ENCODE measurements at regions not wholly inside any gene's neighbourhood (a gene's known extent, or its start where the extent isn't known, plus 50 kb on each side); places are given as distances from the start of the nearest gene placed in this dataset.

DNA sequence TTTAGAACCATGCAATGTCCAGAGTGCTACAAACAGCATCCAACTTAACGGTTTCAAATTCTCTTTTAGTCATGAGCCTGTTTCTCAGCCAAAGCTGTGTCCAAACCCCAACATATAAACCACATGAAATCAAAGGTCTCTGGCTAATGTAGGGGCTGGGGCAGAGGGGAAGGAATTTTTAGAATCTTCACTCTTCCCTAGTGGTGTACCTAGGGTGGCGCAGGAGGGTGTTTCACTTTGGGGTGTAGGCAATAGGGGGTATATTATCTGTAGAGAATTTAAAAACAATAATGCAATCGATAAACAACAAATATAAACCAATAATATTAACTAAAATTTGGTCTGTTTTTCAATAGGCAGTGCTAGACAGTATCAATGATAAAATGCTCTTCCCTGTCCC, 132.1 kb upstream of the BRINP1 start:
- Histone ChIP-seq H3K36me3 (replicated peaks in 1 of 2; ENCODE audit: control insufficient read depth in 1 of 2, insufficient read depth in 2 of 2, low read length in 2 of 2) (no peaks in the 10 kb centered on the region), H3K27me3 (ENCODE audit: control insufficient read depth in 2 of 2, insufficient read depth in 2 of 2, low read length in 2 of 2) (no peaks in the 10 kb centered on the region), H3K79me2 (ENCODE audit: insufficient read depth, low read length) (no peaks in the 10 kb centered on the region), H2AFZ (ENCODE audit: insufficient read depth, low read depth, low read length, poor library complexity, severe bottlenecking) (no peak overlapping the region), H3K9me3 (replicated peaks in 1 of 2; ENCODE audit: control insufficient read depth in 1 of 2, insufficient read depth in 1 of 2, low read length in 2 of 2) (no peaks in the 10 kb centered on the region), H3K4me2 (replicated peaks; ENCODE audit: extremely low read depth, low read length, poor library complexity, severe bottlenecking) (no peak overlapping the region), H3K4me1 (ENCODE audit: control insufficient read depth in 1 of 2, insufficient read depth in 2 of 2, low read length in 2 of 2) (no peaks in the 10 kb centered on the region), H3K4me3 (replicated peaks in 1 of 3; ENCODE audit: low read depth in 2 of 3, low read length in 3 of 3) (no peak overlapping the region), H3K9ac (ENCODE audit: insufficient read depth, low read length, poor library complexity, severe bottlenecking) (no peak overlapping the region), H3K27ac (ENCODE audit: low read depth in 1 of 2, low read length in 2 of 2) (no peak overlapping the region), H4K20me1 (ENCODE audit: insufficient read depth, low read length) (no peaks in the 10 kb centered on the region)
- Mint-ChIP-seq H3K4me3 (no peak overlapping the region), H3K27me3 (ENCODE audit: low read depth in 3 of 3) (peaks cover 0 to 2% (median 0%) of the 10 kb centered on the region in 3 donors), H3K9me3 (peaks cover 0 to 8% (median 1%) of the 10 kb centered on the region in 7 donors), H3K27ac (no peak overlapping the region), H3K4me1 (no peaks in the 10 kb centered on the region), H3K36me3 (no peaks in the 10 kb centered on the region)
- intact Hi-C loops (cut with micrococcal nuclease): no loop called here
- no peak for DNase-seq
- whole genome bisulfite sequencing (ENCODE audit: insufficient coverage): no CpG with 5 or more reads among the region's 3 CpGs
- TF ChIP-seq, protein P1, sequence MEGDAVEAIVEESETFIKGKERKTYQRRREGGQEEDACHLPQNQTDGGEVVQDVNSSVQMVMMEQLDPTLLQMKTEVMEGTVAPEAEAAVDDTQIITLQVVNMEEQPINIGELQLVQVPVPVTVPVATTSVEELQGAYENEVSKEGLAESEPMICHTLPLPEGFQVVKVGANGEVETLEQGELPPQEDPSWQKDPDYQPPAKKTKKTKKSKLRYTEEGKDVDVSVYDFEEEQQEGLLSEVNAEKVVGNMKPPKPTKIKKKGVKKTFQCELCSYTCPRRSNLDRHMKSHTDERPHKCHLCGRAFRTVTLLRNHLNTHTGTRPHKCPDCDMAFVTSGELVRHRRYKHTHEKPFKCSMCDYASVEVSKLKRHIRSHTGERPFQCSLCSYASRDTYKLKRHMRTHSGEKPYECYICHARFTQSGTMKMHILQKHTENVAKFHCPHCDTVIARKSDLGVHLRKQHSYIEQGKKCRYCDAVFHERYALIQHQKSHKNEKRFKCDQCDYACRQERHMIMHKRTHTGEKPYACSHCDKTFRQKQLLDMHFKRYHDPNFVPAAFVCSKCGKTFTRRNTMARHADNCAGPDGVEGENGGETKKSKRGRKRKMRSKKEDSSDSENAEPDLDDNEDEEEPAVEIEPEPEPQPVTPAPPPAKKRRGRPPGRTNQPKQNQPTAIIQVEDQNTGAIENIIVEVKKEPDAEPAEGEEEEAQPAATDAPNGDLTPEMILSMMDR (IDR thresholded peaks at IDR 0.05): no peak

DNA sequence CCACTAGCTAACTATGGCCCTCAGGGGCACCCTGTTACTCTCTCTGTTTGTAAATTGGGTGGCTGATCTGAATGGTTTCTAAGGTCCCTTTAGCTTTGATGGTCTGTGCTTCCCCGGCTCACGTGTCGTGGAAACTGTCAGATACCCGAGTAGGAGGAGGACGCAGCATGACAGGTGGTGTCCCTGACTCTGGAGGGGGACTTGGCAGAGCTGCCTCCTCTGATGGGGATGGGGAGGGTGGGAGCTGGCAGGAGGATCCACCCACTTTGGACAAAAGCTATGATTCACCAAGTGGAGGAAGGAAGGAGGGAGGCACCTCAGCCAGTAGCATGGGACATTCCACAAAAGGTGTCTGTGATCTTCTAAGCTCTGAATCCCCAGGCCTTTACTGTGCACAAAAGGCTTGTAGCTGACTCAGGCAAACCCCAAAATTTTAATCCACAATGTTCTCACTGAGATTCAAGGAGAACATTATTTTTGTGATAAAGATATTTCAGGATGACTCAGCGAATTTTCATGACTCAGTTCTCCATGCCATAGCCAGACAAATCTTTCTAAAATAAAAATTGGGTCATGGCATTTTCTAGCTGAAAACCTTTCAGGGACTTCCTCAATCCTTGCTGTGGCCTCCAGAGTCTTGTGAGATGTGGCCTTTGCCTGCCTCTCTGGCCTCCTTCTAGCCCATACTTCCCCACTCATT, 131.0 kb upstream of the BRINP1 start:
- no peak overlapping the region for H3K27ac ChIP-seq (ENCODE audit: low read depth in 1 of 2, low read length in 2 of 2)
- no peaks in the 10 kb centered on the region for H3K79me2 ChIP-seq (ENCODE audit: insufficient read depth, low read length)
- no peak for DNase-seq
- no peaks in the 10 kb centered on the region for H4K20me1 ChIP-seq (ENCODE audit: insufficient read depth, low read length)
- peaks cover 0 to 5% (median 2%) of the 10 kb centered on the region in 7 donors for H3K9me3 Mint-ChIP-seq
- H2AFZ ChIP-seq (ENCODE audit: insufficient read depth, low read depth, low read length, poor library complexity, severe bottlenecking): no peak overlapping the region
- peaks cover 0 to 2% (median 0%) of the 10 kb centered on the region in 3 donors for H3K27me3 Mint-ChIP-seq (ENCODE audit: low read depth in 3 of 3)
- intact Hi-C loops (cut with micrococcal nuclease): no loop called here
- no peaks in the 10 kb centered on the region for H3K9me3 ChIP-seq (replicated peaks in 1 of 2; ENCODE audit: control insufficient read depth in 1 of 2, insufficient read depth in 1 of 2, low read length in 2 of 2)
- H3K4me1 Mint-ChIP-seq: no peaks in the 10 kb centered on the region
- H3K4me3 ChIP-seq (replicated peaks in 1 of 3; ENCODE audit: low read depth in 2 of 3, low read length in 3 of 3): no peak overlapping the region
- TF ChIP-seq, protein P1 (IDR thresholded peaks at IDR 0.05): no peak
- no peaks in the 10 kb centered on the region for H3K36me3 Mint-ChIP-seq
- H3K4me3 Mint-ChIP-seq: no peak overlapping the region
- 83% methylated on average over 3 of the region's 6 CpGs for WGBS (ENCODE audit: insufficient coverage)
- no peak overlapping the region for H3K27ac Mint-ChIP-seq
- no peaks in the 10 kb centered on the region for H3K27me3 ChIP-seq (ENCODE audit: control insufficient read depth in 2 of 2, insufficient read depth in 2 of 2, low read length in 2 of 2)
- no peaks in the 10 kb centered on the region for H3K36me3 ChIP-seq (replicated peaks in 1 of 2; ENCODE audit: control insufficient read depth in 1 of 2, insufficient read depth in 2 of 2, low read length in 2 of 2)
- no peaks in the 10 kb centered on the region for H3K4me1 ChIP-seq (ENCODE audit: control insufficient read depth in 1 of 2, insufficient read depth in 2 of 2, low read length in 2 of 2)
- H3K4me2 ChIP-seq (replicated peaks; ENCODE audit: extremely low read depth, low read length, poor library complexity, severe bottlenecking): no peak overlapping the region
- H3K9ac ChIP-seq (ENCODE audit: insufficient read depth, low read length, poor library complexity, severe bottlenecking): no peak overlapping the region

Measured in CD14-positive monocyte (primary cell).